SK-MEL-5 (cell line): ENCODE measurements at regions not wholly inside any gene's neighbourhood (a gene's known extent, or its start where the extent isn't known, plus 50 kb on each side); places are given as distances from the start of the nearest gene placed in this dataset.
A peak's percentile ranks its signal among the peaks of the same experiment; 100 is the strongest.

Experiments
- DNase-seq: peaks from one replicate; pipeline ENCODE4 v3.0.0-alpha.2; 2016; ENCODE audit warnings: low read depth, low spot score
- in situ Hi-C: cut with HindIII; loops from 2 replicates; pipeline ENCODE4 v1.10.0; 2016; ENCODE audit warnings: low sequenced_read_pairs, high pct_unique_total_duplicates, low pct_unique_long_range_greater_than_20kb

GRCh38 chr16:63983401-63983800 is 1138.5 kb downstream of the CDH11 start:
- in situ Hi-C loops, result no loop called here
- DNase-seq, result no peak

GRCh38 chr16:63982741-63983140 is 1139.1 kb downstream of the CDH11 start:
- DNase-seq, result no peak
- in situ Hi-C loops, result no loop called here

GRCh38 chr16:63982110-63982509 is 1139.8 kb downstream of the CDH11 start:
- DNase-seq, result no peak
- in situ Hi-C loops, result no loop called here

GRCh38 chr16:63981639-63982038 is 1140.2 kb downstream of the CDH11 start:
- in situ Hi-C loops, result no loop called here
- DNase-seq, result peak; percentile 84

GRCh38 chr16:63980763-63981162 is 1141.1 kb downstream of the CDH11 start:
- no peak for DNase-seq
- in situ Hi-C loops, result no loop called here

- DNase-seq, result no peak
- in situ Hi-C loops, result no loop called here
Observed at GRCh38 chr16:63978240-63978639, 1143.6 kb downstream of the CDH11 start.

- no peak for DNase-seq
- in situ Hi-C loops, result no loop called here
Observed at GRCh38 chr16:63976345-63976744, 1145.5 kb downstream of the CDH11 start.

- in situ Hi-C loops, result no loop called here
- DNase-seq, result no peak
Observed at GRCh38 chr16:63975669-63976068, 1146.2 kb downstream of the CDH11 start.

- no peak for DNase-seq
- in situ Hi-C loops, result no loop called here
Observed at GRCh38 chr16:63967966-63968365, 1153.9 kb downstream of the CDH11 start.

GRCh38 chr16:63960321-63960720 is 1161.5 kb downstream of the CDH11 start:
- in situ Hi-C loops, result no loop called here
- DNase-seq, result no peak

GRCh38 chr16:63947022-63947421 is 1174.8 kb downstream of the CDH11 start:
- in situ Hi-C loops, result no loop called here
- no peak for DNase-seq

GRCh38 chr16:63945806-63946205 is 1176.1 kb downstream of the CDH11 start:
- in situ Hi-C loops, result no loop called here
- no peak for DNase-seq

- DNase-seq, result no peak
- in situ Hi-C loops, result no loop called here
Observed at GRCh38 chr16:63943566-63943965, 1178.3 kb downstream of the CDH11 start.

GRCh38 chr16:63938661-63939060 is 1183.2 kb downstream of the CDH11 start:
- in situ Hi-C loops, result no loop called here
- no peak for DNase-seq

- DNase-seq, result no peak
- in situ Hi-C loops, result no loop called here
Observed at GRCh38 chr16:63933841-63934240, 1188.0 kb downstream of the CDH11 start.

GRCh38 chr16:63928421-63928820 is 1193.4 kb downstream of the CDH11 start:
- DNase-seq, result no peak
- in situ Hi-C loops, result no loop called here

- in situ Hi-C loops, result no loop called here
Observed at GRCh38 chr16:63925221-63925620, 1196.6 kb downstream of the CDH11 start.

GRCh38 chr16:63922560-63922959 is 1199.3 kb downstream of the CDH11 start:
- in situ Hi-C loops, result no loop called here
- DNase-seq, result no peak

More at GRCh38 chr16:63925221-63925620, 1196.6 kb downstream of the CDH11 start:
- DNase-seq, result no peak

GRCh38 chr16:63921737-63922295 is 1200.0 kb downstream of the CDH11 start:
- in situ Hi-C loops, result no loop called here
- DNase-seq, result no peak

GRCh38 chr16:63913290-63913689 is 1208.6 kb downstream of the CDH11 start:
- no peak for DNase-seq
- in situ Hi-C loops, result no loop called here
